ENCODE measurements at regions not wholly inside any gene's neighbourhood (a gene's known extent, or its start where the extent isn't known, plus 50 kb on each side); places are given as distances from the start of the nearest gene placed in this dataset.
"Not testable (repeated sequence)": the region's sequence is repeated elsewhere in the genome, so short reads cannot be mapped to it uniquely, and the experiment has no call there.

DNA sequence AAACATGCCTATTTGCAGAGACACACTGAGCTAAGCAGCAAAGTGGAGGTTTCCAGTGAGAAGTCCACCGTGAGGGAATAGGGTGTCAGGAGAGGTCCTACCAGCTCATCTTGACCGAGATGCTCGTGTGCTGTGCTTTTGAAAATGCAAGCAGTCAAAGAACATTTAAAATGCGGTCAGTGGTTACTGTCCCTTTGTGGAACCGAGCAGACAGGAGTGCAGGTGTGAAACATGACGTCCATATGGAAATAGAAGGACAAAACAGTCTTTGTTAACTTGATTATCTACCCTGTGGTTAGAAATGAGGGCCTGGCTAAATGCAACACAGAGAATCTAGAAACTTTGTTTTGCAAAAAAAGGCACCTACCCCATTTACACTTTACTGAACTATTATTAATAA lies 473.3 kb downstream of the SPATA31A6 start:
- DNase-seq, result not testable (repeated sequence)

DNA sequence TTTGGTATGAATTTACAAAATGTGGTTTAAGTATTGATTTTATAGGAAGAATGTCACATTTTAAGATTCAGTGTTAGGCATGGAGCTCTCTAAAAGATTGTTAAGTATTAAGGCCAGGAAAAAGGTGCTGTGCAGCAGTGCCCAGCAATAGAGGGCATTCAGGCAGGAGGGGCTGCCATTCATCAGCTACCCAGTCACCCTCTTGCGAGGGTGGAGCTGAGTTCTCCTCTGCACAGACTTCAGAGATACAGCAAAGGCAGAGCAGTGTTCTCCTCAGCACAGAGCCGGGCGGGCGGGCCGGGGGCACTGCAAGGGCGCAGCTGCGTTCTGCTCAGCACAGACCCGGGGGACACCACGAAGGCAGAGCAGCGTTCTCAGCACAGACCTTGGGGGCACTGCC lies 474.0 kb downstream of the SPATA31A6 start:
- not testable (repeated sequence) for DNase-seq

DNA sequence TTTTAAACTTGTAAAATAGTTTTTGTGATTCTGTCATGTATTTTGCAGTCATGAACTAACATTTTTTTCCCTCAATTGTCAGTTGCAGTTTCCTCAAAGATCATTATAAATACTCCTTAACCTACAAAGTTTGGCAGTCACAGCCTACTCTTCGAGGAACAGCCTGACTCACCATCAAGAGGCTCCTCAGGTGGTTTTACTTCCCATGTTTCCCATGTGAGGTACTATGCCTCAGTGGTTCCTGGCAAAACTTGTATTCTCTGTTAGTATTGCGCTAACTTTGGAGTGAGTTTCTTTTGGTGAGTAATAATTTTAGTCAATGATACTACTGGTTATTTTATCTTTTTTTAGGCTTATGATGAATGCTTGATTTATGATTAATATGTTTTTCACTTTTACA lies 513.7 kb downstream of the SPATA31A6 start:
- DNase-seq, result not testable (repeated sequence)

GRCh38 chr9:42702890-42703289 lies 519.4 kb downstream of the SPATA31A6 start:
- not testable (repeated sequence) for DNase-seq

DNA sequence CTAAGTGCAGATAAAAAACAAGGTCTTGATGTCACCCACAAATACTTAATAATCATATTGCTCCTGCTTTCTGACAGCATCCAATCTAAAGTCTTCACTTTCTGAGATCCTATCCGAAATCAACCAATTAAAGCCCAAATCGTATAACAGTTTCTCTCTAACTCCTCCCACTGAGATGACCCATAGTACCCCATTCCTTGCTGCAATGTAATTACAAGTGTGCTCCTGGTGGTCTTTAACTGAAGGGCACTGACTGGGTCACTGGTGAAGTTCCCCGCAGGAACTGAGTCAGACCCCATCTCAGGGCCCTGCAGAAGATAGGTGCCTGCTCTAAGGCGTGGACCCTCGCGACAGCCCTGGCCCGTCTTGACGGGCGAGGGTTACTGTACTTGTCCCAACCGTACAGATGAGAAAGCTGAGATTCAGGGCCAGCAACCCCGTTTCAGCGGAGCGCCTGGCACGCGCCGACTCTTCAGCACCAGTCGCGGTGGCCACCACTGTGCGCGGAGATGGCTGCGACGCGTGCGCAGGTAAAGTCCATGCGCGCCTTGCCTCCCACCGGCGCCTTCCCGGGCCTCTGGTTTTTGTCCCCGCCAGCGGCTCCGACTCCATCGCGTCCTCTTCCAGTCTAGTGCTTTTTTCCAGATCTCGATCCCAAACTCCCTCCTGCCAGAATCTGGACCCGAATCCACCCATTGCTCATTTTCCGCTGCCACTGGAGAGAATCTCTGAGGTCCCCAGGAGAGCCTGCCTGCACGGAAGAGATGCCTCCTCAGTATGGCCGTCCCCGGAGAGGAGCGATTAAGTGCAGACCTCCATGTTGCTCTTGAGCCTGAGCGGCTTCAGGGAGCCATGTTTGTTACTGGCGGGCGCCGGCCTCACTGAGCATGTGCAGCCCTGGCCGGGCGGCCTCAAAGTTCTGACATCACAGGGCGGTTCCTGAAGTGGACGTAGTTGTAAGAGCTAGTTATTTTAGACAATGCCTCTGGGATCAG lies 541.7 kb downstream of the SPATA31A6 start:
- DNase-seq, result not testable (repeated sequence)

DNA sequence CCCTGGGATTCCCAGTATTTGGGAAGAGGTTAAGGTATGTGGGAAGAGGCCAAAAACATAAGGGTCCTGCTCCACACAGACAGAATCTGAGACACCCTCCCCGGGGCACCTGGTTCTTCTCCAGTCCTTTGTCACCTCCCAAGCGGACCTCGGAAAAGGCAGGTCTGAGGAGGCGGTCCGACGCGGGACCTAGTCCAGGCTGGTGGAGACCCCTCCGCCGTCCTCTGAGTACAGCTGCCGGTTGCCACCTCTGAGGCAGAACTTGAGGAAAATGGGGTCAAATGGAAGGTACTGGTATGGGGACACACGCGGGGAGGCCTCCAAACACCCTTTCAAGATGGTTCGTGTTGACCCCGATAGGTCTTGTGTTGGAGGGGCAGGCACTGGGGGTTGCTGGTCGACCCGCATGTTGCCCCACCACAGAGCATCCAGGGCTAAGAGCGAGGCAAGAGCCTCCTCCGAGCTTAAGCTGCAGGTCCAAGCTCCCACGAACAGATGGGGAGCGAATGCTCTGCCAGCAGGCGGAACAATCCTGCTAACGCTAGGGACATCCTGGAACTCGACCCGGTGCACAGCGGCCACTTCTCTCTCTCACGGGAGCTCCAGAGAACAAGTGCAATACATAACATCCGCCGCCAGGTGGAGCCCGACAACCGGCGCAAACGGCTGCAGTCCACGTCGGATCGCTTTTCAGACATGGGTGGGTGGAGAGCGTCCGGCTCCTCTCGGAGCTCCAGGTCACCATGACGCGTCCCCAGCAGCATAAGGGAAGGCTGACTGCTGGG lies 559.8 kb downstream of the SPATA31A6 start:
- peak; percentile 74 for DNase-seq

GRCh38 chr9:42757251-42757650 lies 573.8 kb downstream of the SPATA31A6 start:
- DNase-seq, result not testable (repeated sequence)

GRCh38 chr9:42759320-42759719 lies 575.9 kb downstream of the SPATA31A6 start:
- peak; percentile 43 for DNase-seq

DNA sequence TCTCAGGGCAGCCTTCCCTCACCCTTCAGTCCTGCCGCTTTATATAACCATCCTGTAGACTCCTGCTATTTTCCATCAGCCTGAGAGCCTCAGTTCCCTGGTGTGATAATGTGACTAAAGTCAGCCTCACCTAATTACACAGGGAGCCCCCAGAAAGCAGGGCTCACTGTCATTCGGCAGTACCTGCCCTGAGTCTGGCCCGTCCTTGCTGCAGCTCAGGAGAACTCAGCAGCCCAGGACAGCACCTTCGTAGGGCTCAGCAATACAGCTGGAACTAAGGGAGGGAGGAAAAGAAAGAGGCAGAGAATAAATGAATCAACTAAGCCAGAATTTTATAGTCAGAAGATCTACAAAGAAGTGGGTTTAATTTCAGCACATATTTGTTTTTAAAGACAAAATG lies 598.7 kb downstream of the SPATA31A6 start:
- not testable (repeated sequence) for DNase-seq

DNA sequence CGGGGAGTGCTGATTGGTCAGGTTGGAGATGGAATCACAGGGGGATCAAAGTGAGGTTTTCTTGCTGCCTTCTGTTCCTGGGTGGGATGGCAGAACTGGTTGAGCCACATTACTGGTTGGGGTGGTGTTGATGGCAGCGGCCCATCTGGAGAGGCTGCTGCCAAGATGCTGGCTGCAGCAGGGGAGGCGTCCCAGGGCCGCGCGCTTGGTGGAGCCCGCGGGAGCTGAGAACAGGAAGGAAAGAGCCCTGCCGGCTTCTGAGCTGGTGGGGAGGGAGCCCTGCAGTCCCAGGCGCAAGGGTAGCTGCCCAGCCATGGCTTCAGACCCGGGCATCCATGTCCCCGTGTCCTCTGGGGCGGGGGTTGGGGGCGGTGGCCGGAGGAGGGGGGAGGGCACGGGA lies 609.3 kb downstream of the SPATA31A6 start:
- DNase-seq, result not testable (repeated sequence)

GRCh38 chr9:42798571-42798970 lies 615.1 kb downstream of the SPATA31A6 start:
- peak; percentile 17 for DNase-seq

- not testable (repeated sequence) for DNase-seq
Measured at GRCh38 chr9:42802716-42803115, 619.3 kb downstream of the SPATA31A6 start.

DNA sequence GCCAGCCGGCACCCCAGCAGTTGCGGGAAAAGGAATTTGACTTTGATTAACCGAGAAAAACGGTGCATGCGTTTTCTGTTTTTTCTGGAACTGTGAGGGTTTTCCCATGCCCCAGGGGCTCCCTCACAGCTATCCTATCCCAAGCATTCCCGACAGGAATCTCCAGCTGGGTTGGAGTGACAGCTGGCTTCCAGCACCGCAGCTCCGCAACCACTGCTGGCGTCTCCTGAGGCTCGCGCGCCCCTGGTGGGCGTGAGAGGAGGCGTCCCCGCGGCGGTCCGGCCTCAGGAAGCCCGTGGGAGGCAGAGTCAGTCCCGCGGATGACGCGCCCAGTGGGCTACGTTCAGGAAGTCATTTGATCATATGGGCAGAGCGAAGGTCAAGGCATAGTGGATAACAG lies 623.2 kb downstream of the SPATA31A6 start:
- DNase-seq, result not testable (repeated sequence)

GRCh38 chr9:42821468-42821867 lies 638.0 kb downstream of the SPATA31A6 start:
- not testable (repeated sequence) for DNase-seq

- not testable (repeated sequence) for DNase-seq
Measured at GRCh38 chr9:42848156-42848555, 664.7 kb downstream of the SPATA31A6 start.

DNA sequence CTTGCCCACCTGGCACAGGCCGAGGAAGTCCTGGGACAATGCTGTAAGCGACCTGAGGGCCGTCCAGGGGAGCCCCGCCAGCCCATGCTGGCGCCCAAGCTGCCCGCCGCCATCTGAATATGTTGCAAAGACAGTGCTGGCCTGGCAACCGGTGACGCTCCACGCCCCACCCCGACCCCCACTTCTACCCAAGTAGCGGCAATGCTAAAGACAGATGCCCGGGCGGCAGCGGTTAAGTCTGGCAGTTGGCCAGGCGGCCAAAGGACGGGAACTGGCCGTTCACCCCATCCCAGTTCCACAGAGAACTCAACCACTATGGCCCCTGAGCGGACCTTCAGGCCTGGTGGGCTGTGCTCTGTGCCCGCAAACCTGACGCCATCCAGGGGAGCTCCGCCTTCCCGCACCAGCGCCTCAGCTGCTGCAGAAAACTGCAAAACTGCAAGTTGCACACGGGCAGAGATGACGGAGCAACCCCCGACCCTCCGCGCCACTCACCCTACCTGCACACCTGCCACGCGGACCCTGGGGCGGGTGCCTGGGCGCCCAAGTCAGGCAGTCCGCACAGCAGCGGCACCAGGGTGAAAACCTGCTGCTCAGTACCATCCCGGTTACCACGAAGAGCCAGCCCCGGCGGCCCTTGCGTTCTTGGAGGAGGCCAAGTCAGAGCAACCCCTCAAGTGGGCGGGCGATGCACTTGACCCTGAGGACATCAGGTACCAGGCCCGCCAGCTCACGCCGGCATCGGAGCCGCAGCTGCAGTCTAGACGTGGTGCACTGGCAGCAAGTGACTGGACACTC lies 667.6 kb downstream of the SPATA31A6 start:
- not testable (repeated sequence) for DNase-seq

- DNase-seq, result not testable (repeated sequence)
Measured at GRCh38 chr9:42851701-42852100, 668.2 kb downstream of the SPATA31A6 start.

GRCh38 chr9:42852133-42852930 lies 668.9 kb downstream of the SPATA31A6 start:
- DNase-seq, result not testable (repeated sequence)

DNA sequence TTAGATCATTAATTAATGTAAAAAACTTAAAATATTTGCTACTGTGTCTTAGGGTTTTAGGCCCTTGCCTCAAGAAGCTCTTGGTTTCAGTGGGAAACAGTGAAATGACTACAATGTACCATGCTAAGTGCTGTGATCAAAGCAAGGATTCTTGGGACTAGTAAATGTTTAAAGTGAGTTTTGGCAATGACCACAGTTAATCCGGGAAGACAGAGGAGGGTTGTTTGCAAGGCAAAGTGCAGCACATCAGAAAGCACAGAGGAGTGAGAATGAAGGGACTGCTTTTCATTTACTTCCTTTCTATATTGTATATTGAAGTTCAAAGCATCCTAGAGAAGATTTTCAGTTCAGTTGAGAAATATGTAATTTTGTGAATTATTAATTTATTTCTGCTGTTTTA lies 676.7 kb downstream of the SPATA31A6 start:
- not testable (repeated sequence) for DNase-seq

GRCh38 chr9:42862465-42862864 lies 679.0 kb downstream of the SPATA31A6 start:
- not testable (repeated sequence) for DNase-seq

Measured in OCI-M1 (cell line).